HPDE6-E6E7 (cell line): ENCODE measurements at regions not wholly inside any gene's neighbourhood (a gene's known extent, or its start where the extent isn't known, plus 50 kb on each side); places are given as distances from the start of the nearest gene placed in this dataset.

ENCODE experiments used
- DNase-seq: peaks from one replicate; pipeline ENCODE4 v3.0.0; 2011; ENCODE audit warnings: missing footprints; ENCODE audit errors: extremely low spot score

- no peak for DNase-seq
Measured at GRCh38 chr10:62453274-62453673, 79.1 kb downstream of the ZNF365 start.

GRCh38 chr10:62454687-62455397, 80.7 kb downstream of the ZNF365 start:
- DNase-seq: peak; percentile 39

- DNase-seq: no peak
Measured at GRCh38 chr10:62456611-62457101, 82.5 kb downstream of the ZNF365 start.

- no peak for DNase-seq
Measured at GRCh38 chr10:62457196-62457595, 83.0 kb downstream of the ZNF365 start.

- no peak for DNase-seq
Measured at GRCh38 chr10:62457598-62457997, 83.4 kb downstream of the ZNF365 start.

GRCh38 chr10:62459072-62459471, 84.9 kb downstream of the ZNF365 start:
- no peak for DNase-seq

- DNase-seq: no peak
Measured at GRCh38 chr10:62459500-62459899, 85.3 kb downstream of the ZNF365 start.

GRCh38 chr10:62460393-62460792, 86.2 kb downstream of the ZNF365 start:
- DNase-seq: no peak

GRCh38 chr10:62461120-62461519, 87.0 kb downstream of the ZNF365 start:
- no peak for DNase-seq

GRCh38 chr10:62462461-62462860, 88.3 kb downstream of the ZNF365 start:
- no peak for DNase-seq

- no peak for DNase-seq
Measured at GRCh38 chr10:62463364-62463763, 89.2 kb downstream of the ZNF365 start.

GRCh38 chr10:62464308-62464707, 90.1 kb downstream of the ZNF365 start:
- DNase-seq: no peak

GRCh38 chr10:62466590-62466989, 92.4 kb downstream of the ZNF365 start:
- no peak for DNase-seq

- no peak for DNase-seq
Measured at GRCh38 chr10:62467527-62467926, 93.4 kb downstream of the ZNF365 start.

- no peak for DNase-seq
Measured at GRCh38 chr10:62471711-62472110, 97.5 kb downstream of the ZNF365 start.

- no peak for DNase-seq
Measured at GRCh38 chr10:62473241-62473640, 99.1 kb downstream of the ZNF365 start.

GRCh38 chr10:62475551-62475950, 101.4 kb downstream of the ZNF365 start:
- DNase-seq: no peak

GRCh38 chr10:62479523-62479922, 105.4 kb downstream of the ZNF365 start:
- DNase-seq: no peak

GRCh38 chr10:62480196-62480595, 106.0 kb downstream of the ZNF365 start:
- no peak for DNase-seq

- DNase-seq: no peak
Measured at GRCh38 chr10:62482581-62482980, 108.4 kb downstream of the ZNF365 start.

- no peak for DNase-seq
Measured at GRCh38 chr10:62491597-62491996, 117.4 kb downstream of the ZNF365 start.

GRCh38 chr10:62492012-62492869, 118.1 kb downstream of the ZNF365 start:
- DNase-seq: peak; percentile 41

GRCh38 chr10:62492870-62493180, 118.7 kb downstream of the ZNF365 start:
- DNase-seq: no peak
